Posterior cingulate gyrus (tissue), 11 donors: ENCODE measurements at regions not wholly inside any gene's neighbourhood (a gene's known extent, or its start where the extent isn't known, plus 50 kb on each side); places are given as distances from the start of the nearest gene placed in this dataset.
A peak's percentile ranks its signal among the peaks of the same experiment; 100 is the strongest.
"Not testable (repeated sequence)": the region's sequence is repeated elsewhere in the genome, so short reads cannot be mapped to it uniquely, and the experiment has no call there.

Source experiments
- DNase-seq, 10 donors: peaks; one replicate each; pipeline versions ENCODE4 v3.0.0 to v3.0.0-alpha.2; 2020 to 2021; ENCODE audit warnings: mixed read lengths in 3 of 10
- intact Hi-C: fragments of 100-400 bp; cut with DNase I; formaldehyde crosslinking; loops from one replicate; pipeline ENCODE4 v1.15.1; 2023

GRCh38 chr3:40923143-40923542 is 276.2 kb upstream of the CTNNB1 start:
- intact Hi-C loops, result no loop called here
- no peak for DNase-seq

GRCh38 chr3:40923651-40924050 is 275.7 kb upstream of the CTNNB1 start:
- intact Hi-C loops, result no loop called here
- DNase-seq, result no peak

GRCh38 chr3:40924559-40925141 is 274.7 kb upstream of the CTNNB1 start:
- peak in 1 of 10 donors; percentile 67 for DNase-seq
- intact Hi-C loops, result no loop called here

- DNase-seq, result no peak
- intact Hi-C loops, result no loop called here
These were observed 274.1 kb upstream of the CTNNB1 start for GRCh38 chr3:40925231-40925630.

- DNase-seq, result no peak
- intact Hi-C loops, result no loop called here
These were observed 269.2 kb upstream of the CTNNB1 start for GRCh38 chr3:40930131-40930538.

- no peak for DNase-seq
- intact Hi-C loops, result no loop called here
These were observed 268.5 kb upstream of the CTNNB1 start for GRCh38 chr3:40930756-40931155.

- intact Hi-C loops, result no loop called here
- DNase-seq, result no peak
These were observed 260.7 kb upstream of the CTNNB1 start for GRCh38 chr3:40938591-40938990.

- DNase-seq, result no peak
These were observed 260.1 kb upstream of the CTNNB1 start for GRCh38 chr3:40939030-40939740.

GRCh38 chr3:40939741-40940130 is 259.6 kb upstream of the CTNNB1 start:
- intact Hi-C loops, result no loop called here
- DNase-seq, result no peak

More at GRCh38 chr3:40939030-40939740, 260.1 kb upstream of the CTNNB1 start:
- intact Hi-C loops, result no loop called here

- no peak for DNase-seq
- intact Hi-C loops, result no loop called here
These were observed 258.7 kb upstream of the CTNNB1 start for GRCh38 chr3:40940651-40941050.

GRCh38 chr3:40947022-40947421 is 252.3 kb upstream of the CTNNB1 start:
- DNase-seq, intact Hi-C loops: not testable (repeated sequence)

- DNase-seq, intact Hi-C loops: not testable (repeated sequence)
These were observed 250.0 kb upstream of the CTNNB1 start for GRCh38 chr3:40949347-40949746.

GRCh38 chr3:40951636-40952035 is 247.7 kb upstream of the CTNNB1 start:
- intact Hi-C loops, result no loop called here
- DNase-seq, result no peak

GRCh38 chr3:40961104-40961857 is 238.0 kb upstream of the CTNNB1 start:
- no peak for DNase-seq
- intact Hi-C loops, result no loop called here

GRCh38 chr3:40962721-40963120 is 236.6 kb upstream of the CTNNB1 start:
- DNase-seq, result no peak
- intact Hi-C loops, result no loop called here

- no peak for DNase-seq
- intact Hi-C loops, result no loop called here
These were observed 230.6 kb upstream of the CTNNB1 start for GRCh38 chr3:40968666-40969065.

- intact Hi-C loops, result no loop called here
- no peak for DNase-seq
These were observed 230.0 kb upstream of the CTNNB1 start for GRCh38 chr3:40969341-40969740.

GRCh38 chr3:40969756-40970466 is 229.4 kb upstream of the CTNNB1 start:
- intact Hi-C loops, result no loop called here
- no peak for DNase-seq

- peak in 1 of 10 donors; percentile 51 for DNase-seq
- intact Hi-C loops, result no loop called here
These were observed 227.8 kb upstream of the CTNNB1 start for GRCh38 chr3:40971191-40972168.

GRCh38 chr3:40972350-40972749 is 227.0 kb upstream of the CTNNB1 start:
- intact Hi-C loops, result no loop called here
- DNase-seq, result no peak
